Vagina (tissue), 2 donors: ENCODE measurements at regions not wholly inside any gene's neighbourhood (a gene's known extent, or its start where the extent isn't known, plus 50 kb on each side); places are given as distances from the start of the nearest gene placed in this dataset.

ENCODE experiments used
- CTCF ChIP-seq, 3 experiments: fragments of 450-650 bp in 2 of 3; fragments of 200-600 bp in 1 of 3; sonication (generic) in 1 of 3; IDR thresholded peaks; one replicate each; pipeline ENCODE4 v1.5.1; 2017 to 2019; ENCODE audit warnings: antibody characterized with exemption in 3 of 3, mild to moderate bottlenecking in 2 of 3, moderate library complexity in 2 of 3
- POLR2A ChIP-seq, 2 donors: fragments of 450-650 bp; IDR thresholded peaks; one replicate each; pipeline ENCODE4 v1.6.1; 2017; ENCODE audit warnings: antibody characterized with exemption in 2 of 2, mild to moderate bottlenecking in 2 of 2, moderate library complexity in 2 of 2

GRCh38 chr1:47536646-47537118 lies 98.8 kb downstream of the FOXD2 start:
- TF ChIP-seq CTCF (IDR thresholded peaks at IDR 0.05) (no peak), POLR2A (IDR thresholded peaks at IDR 0.05) (no peak)
